Loucy (cell line): ENCODE measurements at regions not wholly inside any gene's neighbourhood (a gene's known extent, or its start where the extent isn't known, plus 50 kb on each side); places are given as distances from the start of the nearest gene placed in this dataset.

ENCODE experiments used
- EZH2phosphoT487 ChIP-seq: fragments of 200-600 bp; IDR thresholded peaks from 2 replicates; pipeline ENCODE4 v1.6.1; 2018; ENCODE audit warnings: antibody characterized with exemption, mild to moderate bottlenecking, moderate library complexity, borderline replicate concordance
- TF ChIP-seq, protein P1 (sequence below): fragments of 200-600 bp; sonication (generic); conservative IDR thresholded peaks from 2 replicates; pipeline ENCODE4 v1.5.1; 2014; ENCODE audit warnings: mild to moderate bottlenecking, antibody characterized with exemption, low read length

DNA sequence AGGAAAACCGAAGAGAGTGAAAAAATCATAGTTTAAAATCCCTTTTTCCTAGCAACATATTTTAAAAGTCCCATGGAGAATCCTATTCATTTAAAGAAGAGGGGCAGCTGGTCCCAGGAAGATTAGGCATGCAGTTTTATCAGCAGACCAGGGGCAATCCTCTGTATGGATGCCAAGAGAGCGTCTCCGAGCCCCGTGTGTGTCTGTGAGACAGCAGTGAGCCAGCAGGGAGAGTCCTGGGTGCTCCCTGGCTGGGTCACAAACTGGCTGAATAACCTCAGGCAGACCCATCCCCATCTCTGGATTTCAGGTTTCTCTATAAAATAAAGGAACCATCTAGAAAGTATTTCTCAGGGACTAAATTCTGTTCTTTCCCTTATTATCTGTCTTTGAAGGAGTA is 128.2 kb upstream of the RIOK3 start:
- TF ChIP-seq EZH2phosphoT487: no peak
- TF ChIP-seq, protein P1, sequence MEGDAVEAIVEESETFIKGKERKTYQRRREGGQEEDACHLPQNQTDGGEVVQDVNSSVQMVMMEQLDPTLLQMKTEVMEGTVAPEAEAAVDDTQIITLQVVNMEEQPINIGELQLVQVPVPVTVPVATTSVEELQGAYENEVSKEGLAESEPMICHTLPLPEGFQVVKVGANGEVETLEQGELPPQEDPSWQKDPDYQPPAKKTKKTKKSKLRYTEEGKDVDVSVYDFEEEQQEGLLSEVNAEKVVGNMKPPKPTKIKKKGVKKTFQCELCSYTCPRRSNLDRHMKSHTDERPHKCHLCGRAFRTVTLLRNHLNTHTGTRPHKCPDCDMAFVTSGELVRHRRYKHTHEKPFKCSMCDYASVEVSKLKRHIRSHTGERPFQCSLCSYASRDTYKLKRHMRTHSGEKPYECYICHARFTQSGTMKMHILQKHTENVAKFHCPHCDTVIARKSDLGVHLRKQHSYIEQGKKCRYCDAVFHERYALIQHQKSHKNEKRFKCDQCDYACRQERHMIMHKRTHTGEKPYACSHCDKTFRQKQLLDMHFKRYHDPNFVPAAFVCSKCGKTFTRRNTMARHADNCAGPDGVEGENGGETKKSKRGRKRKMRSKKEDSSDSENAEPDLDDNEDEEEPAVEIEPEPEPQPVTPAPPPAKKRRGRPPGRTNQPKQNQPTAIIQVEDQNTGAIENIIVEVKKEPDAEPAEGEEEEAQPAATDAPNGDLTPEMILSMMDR: no peak
